HG02798 (cell line): ENCODE measurements at regions not wholly inside any gene's neighbourhood (a gene's known extent, or its start where the extent isn't known, plus 50 kb on each side); places are given as distances from the start of the nearest gene placed in this dataset.
"Not testable (repeated sequence)": the region's sequence is repeated elsewhere in the genome, so short reads cannot be mapped to it uniquely, and the experiment has no call there.

Experiments used
- ATAC-seq: cut with Tn5 transposase; IDR thresholded peaks from one replicate; pipeline ENCODE4 v1.9.1; 2021; ENCODE audit warnings: mild to moderate bottlenecking; ENCODE audit not compliant: unreplicated experiment, poor library complexity

- no peak for ATAC-seq
These were observed 806.4 kb downstream of the KCNA4 start for GRCh38 chr11:29210426-29210825.

- ATAC-seq: no peak
These were observed 808.7 kb downstream of the KCNA4 start for GRCh38 chr11:29208117-29208516.

- ATAC-seq: no peak
These were observed 815.9 kb downstream of the KCNA4 start for GRCh38 chr11:29200791-29201562.

GRCh38 chr11:29190313-29190712 lies 826.5 kb downstream of the KCNA4 start:
- ATAC-seq: no peak

- no peak for ATAC-seq
These were observed 829.6 kb downstream of the KCNA4 start for GRCh38 chr11:29187215-29187614.

- ATAC-seq: no peak
These were observed 831.6 kb downstream of the KCNA4 start for GRCh38 chr11:29184939-29185890.

- no peak for ATAC-seq
These were observed 833.5 kb downstream of the KCNA4 start for GRCh38 chr11:29183301-29183700.

- ATAC-seq: no peak
These were observed 843.2 kb downstream of the KCNA4 start for GRCh38 chr11:29173660-29174062.

GRCh38 chr11:29171360-29171950 lies 845.4 kb downstream of the KCNA4 start:
- no peak for ATAC-seq

- no peak for ATAC-seq
These were observed 850.5 kb downstream of the KCNA4 start for GRCh38 chr11:29166306-29166705.

- ATAC-seq: no peak
These were observed 853.6 kb downstream of the KCNA4 start for GRCh38 chr11:29163231-29163630.

GRCh38 chr11:29162491-29162890 lies 854.3 kb downstream of the KCNA4 start:
- ATAC-seq: no peak

GRCh38 chr11:29161191-29161590 lies 855.6 kb downstream of the KCNA4 start:
- no peak for ATAC-seq

GRCh38 chr11:29159552-29160465 lies 857.0 kb downstream of the KCNA4 start:
- ATAC-seq: peak; percentile 89

- no peak for ATAC-seq
These were observed 863.8 kb downstream of the KCNA4 start for GRCh38 chr11:29153078-29153477.

- not testable (repeated sequence) for ATAC-seq
These were observed 874.3 kb downstream of the KCNA4 start for GRCh38 chr11:29142573-29142972.

GRCh38 chr11:29135504-29135903 lies 881.3 kb downstream of the KCNA4 start:
- no peak for ATAC-seq

GRCh38 chr11:29131055-29131454 lies 885.8 kb downstream of the KCNA4 start:
- ATAC-seq: no peak

- ATAC-seq: no peak
These were observed 887.0 kb downstream of the KCNA4 start for GRCh38 chr11:29129844-29130243.

GRCh38 chr11:29127461-29127860 lies 889.4 kb downstream of the KCNA4 start:
- no peak for ATAC-seq
